AG10803 (cell line): ENCODE measurements at regions not wholly inside any gene's neighbourhood (a gene's known extent, or its start where the extent isn't known, plus 50 kb on each side); places are given as distances from the start of the nearest gene placed in this dataset.

ENCODE experiments used
- DNase-seq: peaks from one replicate; pipeline ENCODE4 v3.0.0; 2010; ENCODE audit warnings: low read depth
- H3K4me3 ChIP-seq: 2 replicates; pipeline ENCODE4 v1.5.1; 2011; ENCODE audit warnings: mild to moderate bottlenecking, low read length, control low read depth
- CTCF ChIP-seq: conservative IDR thresholded peaks from 2 replicates; pipeline ENCODE4 v1.5.1; 2011; ENCODE audit warnings: mild to moderate bottlenecking, low read length, control low read depth, inconsistent platforms

GRCh38 chr20:11555510-11555909 lies 362.2 kb upstream of the BTBD3 start:
- no peak overlapping the region for H3K4me3 ChIP-seq
- no peak for DNase-seq
- no peak for TF ChIP-seq CTCF

GRCh38 chr20:11556410-11556809 lies 361.3 kb upstream of the BTBD3 start:
- DNase-seq: no peak
- TF ChIP-seq CTCF: no peak
- no peak overlapping the region for H3K4me3 ChIP-seq

GRCh38 chr20:11564491-11564890 lies 353.2 kb upstream of the BTBD3 start:
- no peak for TF ChIP-seq CTCF
- no peak for DNase-seq

GRCh38 chr20:11569163-11569562 lies 348.5 kb upstream of the BTBD3 start:
- no peak for DNase-seq
- TF ChIP-seq CTCF: no peak
- H3K4me3 ChIP-seq: no peak overlapping the region

More at GRCh38 chr20:11564491-11564890, 353.2 kb upstream of the BTBD3 start:
- H3K4me3 ChIP-seq: no peak overlapping the region

- TF ChIP-seq CTCF: no peak
- no peak for DNase-seq
- no peak overlapping the region for H3K4me3 ChIP-seq
Observed at GRCh38 chr20:11573507-11573906, 344.2 kb upstream of the BTBD3 start.

- no peak for TF ChIP-seq CTCF
- DNase-seq: no peak
Observed at GRCh38 chr20:11581271-11581670, 336.4 kb upstream of the BTBD3 start.

GRCh38 chr20:11582060-11582459 lies 335.6 kb upstream of the BTBD3 start:
- no peak for TF ChIP-seq CTCF
- peak; percentile 45 for DNase-seq
- H3K4me3 ChIP-seq: no peak overlapping the region

More at GRCh38 chr20:11581271-11581670, 336.4 kb upstream of the BTBD3 start:
- no peak overlapping the region for H3K4me3 ChIP-seq
